A549 (cell line): ENCODE measurements at regions not wholly inside any gene's neighbourhood (a gene's known extent, or its start where the extent isn't known, plus 50 kb on each side); places are given as distances from the start of the nearest gene placed in this dataset.

Experiments
- BHLHE40 ChIP-seq: IDR thresholded peaks from 2 replicates; pipeline ENCODE4 v1.6.1; 2012; ENCODE audit warnings: low read depth, low read length, inconsistent platforms
- CEBPB ChIP-seq, 2 experiments: fragments of >200 bp in 1 of 2; sonication (Bioruptor Twin) in 1 of 2; formaldehyde crosslinking in 1 of 2; IDR thresholded peaks; 2 replicates each; pipeline ENCODE4 v1.6.1; 2012 to 2016
- CHD4 ChIP-seq: fragments of 200-600 bp; sonication (generic); IDR thresholded peaks from 2 replicates; pipeline ENCODE4 v1.6.1; 2016; ENCODE audit warnings: antibody characterized with exemption, mild to moderate bottlenecking, borderline replicate concordance
- CTCF ChIP-seq: fragments of >200 bp; sonication (Bioruptor Twin); formaldehyde crosslinking; IDR thresholded peaks from 3 replicates; pipeline ENCODE4 v1.5.1; 2016
- HOXA7 ChIP-seq: fragments of 250-450 bp; sonication (Bioruptor Pico); IDR thresholded peaks from 2 replicates; pipeline ENCODE4 v1.5.0; 2020; ENCODE audit warnings: mild to moderate bottlenecking, moderate library complexity
- JUNB ChIP-seq: fragments of >200 bp; sonication (Bioruptor Twin); formaldehyde crosslinking; IDR thresholded peaks from 2 replicates; pipeline ENCODE4 v1.6.1; 2016
- MAX ChIP-seq: IDR thresholded peaks from 2 replicates; pipeline ENCODE4 v1.6.1; 2012
- MAZ ChIP-seq: fragments of 150-350 bp; IDR thresholded peaks from 2 replicates; pipeline ENCODE4 v1.6.1; 2014; ENCODE audit warnings: antibody characterized with exemption, low read depth, low read length, borderline replicate concordance
- PBX3 ChIP-seq: IDR thresholded peaks from 2 replicates; pipeline ENCODE4 v1.6.1; 2012
- PHF8 ChIP-seq: fragments of 200-600 bp; sonication (generic); IDR thresholded peaks from 2 replicates; pipeline ENCODE4 v1.6.1; 2016; ENCODE audit warnings: low read depth, mild to moderate bottlenecking, antibody characterized with exemption, moderate library complexity, borderline replicate concordance
- POLR2A ChIP-seq: IDR thresholded peaks from 2 replicates; pipeline ENCODE4 v1.6.1; 2012; ENCODE audit warnings: mild to moderate bottlenecking, low read length
- POLR2AphosphoS2 ChIP-seq: conservative IDR thresholded peaks from 2 replicates; pipeline ENCODE4 v1.6.1; 2012; ENCODE audit warnings: low read length, improper control_type of control experiment, inconsistent platforms
- RAD21 ChIP-seq, 2 experiments: fragments of >200 bp in 1 of 2; sonication (Bioruptor Twin) in 1 of 2; formaldehyde crosslinking in 1 of 2; IDR thresholded peaks in 1 of 2; conservative IDR thresholded peaks in 1 of 2; 2 replicates in 1 of 2; 3 replicates in 1 of 2; pipeline ENCODE4 v1.6.1; 2012 to 2018; ENCODE audit warnings: inconsistent platforms in 1 of 2
- SMC3 ChIP-seq: fragments of >200 bp; sonication (Bioruptor Twin); formaldehyde crosslinking; IDR thresholded peaks from 3 replicates; pipeline ENCODE4 v1.6.1; 2018; ENCODE audit warnings: inconsistent platforms

- TF ChIP-seq CEBPB (IDR thresholded peaks at IDR 0.05) (no peak), BHLHE40 (no peak), POLR2A (no peak), HOXA7 (CRISPR knock-in tag) (no peak), CHD4 (no peak), RAD21 (conservative IDR thresholded peaks at IDR 0.05 in 1 of 2, IDR thresholded peaks at IDR 0.05 in 1 of 2) (no peak), PBX3 (no peak), CTCF (no peak), JUNB (no peak), PHF8 (no peak), POLR2AphosphoS2 (no peak), MAX (no peak), MAZ (no peak), SMC3 (no peak)
Observed at GRCh38 chr21:28240586-28240985, 752.1 kb downstream of the LTN1 start.
